ENCODE measurements at regions not wholly inside any gene's neighbourhood (a gene's known extent, or its start where the extent isn't known, plus 50 kb on each side); places are given as distances from the start of the nearest gene placed in this dataset.
"Not testable (repeated sequence)": the region's sequence is repeated elsewhere in the genome, so short reads cannot be mapped to it uniquely, and the experiment has no call there.

DNA sequence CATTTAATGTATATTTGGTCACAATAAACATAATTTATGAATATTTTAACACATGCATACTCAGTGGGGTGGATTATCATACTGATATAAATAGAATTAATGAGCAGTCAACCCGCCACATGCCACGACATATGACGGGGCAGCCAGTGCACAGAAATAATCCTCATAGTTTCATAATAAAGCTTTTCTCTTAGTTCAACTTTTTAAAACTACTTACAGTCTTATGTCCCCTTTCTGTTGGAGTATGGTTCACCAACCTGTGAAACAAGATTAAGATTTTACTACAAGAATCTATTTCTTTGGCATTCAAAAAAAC lies 75.6 kb upstream of the ETAA1 start:
- Histone ChIP-seq H3K27me3 (replicated peaks; ENCODE audit: insufficient read depth) (no peaks in the 10 kb centered on the region), H3K36me3 (no peaks in the 10 kb centered on the region), H3K4me1 (ENCODE audit: control insufficient read depth in 1 of 2, low read depth in 2 of 2) (peaks cover 15 to 40% of the 10 kb centered on the region in 2 donors), H3K27ac (peak overlapping the region; percentile 36 to 55), H3K9me3 (no peaks in the 10 kb centered on the region), H3K4me3 (peak overlapping the region; percentile 10)
- ATAC-seq (ENCODE audit: insufficient number of reproducible peaks, low FRiP score, low read depth) (no peak), DNase-seq (ENCODE audit: low spot score) (no peak)
- TF ChIP-seq, protein P1, sequence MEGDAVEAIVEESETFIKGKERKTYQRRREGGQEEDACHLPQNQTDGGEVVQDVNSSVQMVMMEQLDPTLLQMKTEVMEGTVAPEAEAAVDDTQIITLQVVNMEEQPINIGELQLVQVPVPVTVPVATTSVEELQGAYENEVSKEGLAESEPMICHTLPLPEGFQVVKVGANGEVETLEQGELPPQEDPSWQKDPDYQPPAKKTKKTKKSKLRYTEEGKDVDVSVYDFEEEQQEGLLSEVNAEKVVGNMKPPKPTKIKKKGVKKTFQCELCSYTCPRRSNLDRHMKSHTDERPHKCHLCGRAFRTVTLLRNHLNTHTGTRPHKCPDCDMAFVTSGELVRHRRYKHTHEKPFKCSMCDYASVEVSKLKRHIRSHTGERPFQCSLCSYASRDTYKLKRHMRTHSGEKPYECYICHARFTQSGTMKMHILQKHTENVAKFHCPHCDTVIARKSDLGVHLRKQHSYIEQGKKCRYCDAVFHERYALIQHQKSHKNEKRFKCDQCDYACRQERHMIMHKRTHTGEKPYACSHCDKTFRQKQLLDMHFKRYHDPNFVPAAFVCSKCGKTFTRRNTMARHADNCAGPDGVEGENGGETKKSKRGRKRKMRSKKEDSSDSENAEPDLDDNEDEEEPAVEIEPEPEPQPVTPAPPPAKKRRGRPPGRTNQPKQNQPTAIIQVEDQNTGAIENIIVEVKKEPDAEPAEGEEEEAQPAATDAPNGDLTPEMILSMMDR (IDR thresholded peaks at IDR 0.05) = no peak

DNA sequence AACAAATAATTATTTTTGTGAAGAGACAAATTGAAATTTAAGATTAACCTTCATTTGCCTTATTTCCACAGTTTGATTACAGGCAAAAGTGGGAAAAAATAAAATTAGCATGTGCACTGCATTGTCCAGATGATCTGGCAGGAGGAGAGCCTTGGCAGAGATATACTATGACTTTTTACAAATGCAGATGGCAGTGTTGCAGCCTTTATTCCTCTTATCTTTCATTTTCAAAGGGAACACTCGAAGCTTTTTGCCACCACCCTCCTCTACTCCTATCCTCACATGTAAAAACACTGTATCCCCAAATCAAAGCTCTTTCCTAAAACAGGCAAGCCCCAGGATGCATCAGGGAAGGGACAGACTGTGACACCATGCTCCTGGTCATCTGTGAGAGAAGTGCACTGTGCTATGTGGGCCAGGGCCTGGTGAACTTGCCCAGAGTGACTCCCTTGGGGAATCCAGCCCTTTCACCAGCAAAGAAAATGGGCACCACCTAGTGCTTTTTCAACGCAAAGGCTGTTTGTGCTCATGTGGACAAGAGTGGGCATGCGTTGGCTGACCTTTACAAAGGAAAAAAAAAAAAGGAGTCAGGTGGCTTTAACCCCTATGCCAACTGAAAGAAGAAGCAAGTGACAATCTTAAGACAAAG lies 74.7 kb upstream of the ETAA1 start:
- peak; percentile 56 for ATAC-seq (ENCODE audit: insufficient number of reproducible peaks, low FRiP score, low read depth)
- peak; percentile 6 for DNase-seq (ENCODE audit: low spot score)
- peak overlapping the region; percentile 44 for H3K4me3 ChIP-seq
- no peaks in the 10 kb centered on the region for H3K36me3 ChIP-seq
- TF ChIP-seq, protein P1 (IDR thresholded peaks at IDR 0.05) = peak; percentile 47
- peak overlapping the region; percentile 36 to 55 for H3K27ac ChIP-seq
- H3K9me3 ChIP-seq = no peaks in the 10 kb centered on the region
- peaks cover 15 to 33% of the 10 kb centered on the region in 2 donors for H3K4me1 ChIP-seq (ENCODE audit: control insufficient read depth in 1 of 2, low read depth in 2 of 2)
- H3K27me3 ChIP-seq (replicated peaks; ENCODE audit: insufficient read depth) = no peaks in the 10 kb centered on the region

DNA sequence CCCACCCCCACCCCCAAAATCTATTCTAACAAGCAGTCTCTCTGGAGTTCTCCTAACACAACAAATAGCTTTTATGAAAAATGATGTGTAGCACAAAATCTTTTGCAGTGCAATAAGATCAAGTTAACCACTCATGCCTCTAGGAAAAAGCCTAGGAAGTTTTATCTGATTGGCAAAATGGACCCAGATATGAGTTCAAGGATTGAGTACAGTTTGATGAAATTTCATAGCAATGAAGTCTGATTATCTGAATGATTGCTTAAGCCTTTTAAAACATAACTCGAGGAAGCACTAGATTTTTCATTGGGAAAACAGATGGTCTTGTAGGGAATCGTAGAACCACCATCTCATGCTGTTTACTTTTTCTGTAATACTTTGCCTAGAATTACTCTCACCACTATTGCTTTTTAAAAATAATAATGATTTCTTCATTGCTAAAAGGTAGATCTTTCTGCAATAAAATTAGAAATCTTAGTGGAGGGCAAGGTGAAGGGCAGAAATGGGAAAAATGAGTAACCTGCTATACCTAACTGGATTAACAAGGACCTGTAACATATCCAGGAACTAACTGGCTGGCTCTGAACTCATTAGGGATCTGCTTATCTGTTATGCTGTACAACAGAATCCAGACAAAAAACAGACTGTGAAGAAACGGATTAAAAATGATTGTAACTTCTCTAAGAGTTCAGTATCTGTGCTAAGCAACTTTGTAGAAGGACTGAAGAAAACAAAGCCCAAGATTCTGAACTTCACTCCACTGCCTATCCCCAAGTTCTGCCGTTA lies 73.7 kb upstream of the ETAA1 start:
- no peak overlapping the region for H3K27ac ChIP-seq
- no peak overlapping the region for H3K4me3 ChIP-seq
- no peaks in the 10 kb centered on the region for H3K36me3 ChIP-seq
- ATAC-seq (ENCODE audit: insufficient number of reproducible peaks, low FRiP score, low read depth) (no peak), DNase-seq (ENCODE audit: low spot score) (no peak)
- no peaks in the 10 kb centered on the region for H3K27me3 ChIP-seq (replicated peaks; ENCODE audit: insufficient read depth)
- TF ChIP-seq, protein P1 (IDR thresholded peaks at IDR 0.05) = no peak
- H3K9me3 ChIP-seq = no peaks in the 10 kb centered on the region
- peaks cover 15 to 26% of the 10 kb centered on the region in 2 donors for H3K4me1 ChIP-seq (ENCODE audit: control insufficient read depth in 1 of 2, low read depth in 2 of 2)

DNA sequence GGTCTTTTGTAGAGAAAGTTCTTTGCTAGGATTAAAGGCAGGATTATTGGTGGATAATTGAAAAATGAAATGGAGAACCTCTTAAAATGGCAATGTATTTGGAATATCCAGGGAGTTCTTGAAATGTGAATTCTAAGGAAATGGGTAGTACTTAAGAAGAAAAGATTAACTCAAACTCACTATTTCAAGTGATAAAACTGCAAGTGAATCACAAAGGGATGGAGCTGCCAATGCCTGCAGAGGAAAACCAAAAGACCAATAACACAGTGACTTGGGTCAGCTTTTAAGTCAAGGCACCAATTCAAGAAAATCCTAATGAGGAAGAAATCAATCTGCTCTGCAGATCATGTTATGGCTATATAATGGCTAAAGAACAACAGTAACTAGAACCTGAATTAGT lies 67.6 kb upstream of the ETAA1 start:
- no peaks in the 10 kb centered on the region for H3K9me3 ChIP-seq
- no peaks in the 10 kb centered on the region for H3K36me3 ChIP-seq
- ATAC-seq (ENCODE audit: insufficient number of reproducible peaks, low FRiP score, low read depth) (no peak), DNase-seq (ENCODE audit: low spot score) (no peak)
- H3K27ac ChIP-seq = no peak overlapping the region
- no peaks in the 10 kb centered on the region for H3K4me1 ChIP-seq (ENCODE audit: control insufficient read depth in 1 of 2, low read depth in 2 of 2)
- no peak overlapping the region for H3K4me3 ChIP-seq
- TF ChIP-seq, protein P1 (IDR thresholded peaks at IDR 0.05) = no peak
- H3K27me3 ChIP-seq (replicated peaks; ENCODE audit: insufficient read depth) = no peaks in the 10 kb centered on the region

DNA sequence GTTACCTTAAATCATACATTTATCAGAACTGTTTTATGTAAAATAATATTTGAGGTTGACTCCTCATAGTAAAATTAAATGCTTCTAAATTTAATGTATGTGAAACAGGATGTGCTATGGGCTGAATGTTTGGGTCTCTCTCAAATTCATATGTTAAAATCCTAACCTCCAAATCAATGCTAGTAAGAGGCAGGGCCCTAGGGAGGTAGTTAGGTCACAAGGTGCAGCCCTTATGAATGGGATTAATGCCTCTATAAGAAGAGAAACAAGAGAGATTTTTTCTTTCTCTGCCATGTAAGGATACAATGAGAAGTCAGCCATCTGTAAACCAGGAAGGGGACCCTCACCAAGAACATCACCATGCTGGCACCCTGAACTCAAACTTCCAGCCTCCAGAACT lies 67.2 kb upstream of the ETAA1 start:
- H3K9me3 ChIP-seq = no peaks in the 10 kb centered on the region
- TF ChIP-seq, protein P1 (IDR thresholded peaks at IDR 0.05) = no peak

DNA sequence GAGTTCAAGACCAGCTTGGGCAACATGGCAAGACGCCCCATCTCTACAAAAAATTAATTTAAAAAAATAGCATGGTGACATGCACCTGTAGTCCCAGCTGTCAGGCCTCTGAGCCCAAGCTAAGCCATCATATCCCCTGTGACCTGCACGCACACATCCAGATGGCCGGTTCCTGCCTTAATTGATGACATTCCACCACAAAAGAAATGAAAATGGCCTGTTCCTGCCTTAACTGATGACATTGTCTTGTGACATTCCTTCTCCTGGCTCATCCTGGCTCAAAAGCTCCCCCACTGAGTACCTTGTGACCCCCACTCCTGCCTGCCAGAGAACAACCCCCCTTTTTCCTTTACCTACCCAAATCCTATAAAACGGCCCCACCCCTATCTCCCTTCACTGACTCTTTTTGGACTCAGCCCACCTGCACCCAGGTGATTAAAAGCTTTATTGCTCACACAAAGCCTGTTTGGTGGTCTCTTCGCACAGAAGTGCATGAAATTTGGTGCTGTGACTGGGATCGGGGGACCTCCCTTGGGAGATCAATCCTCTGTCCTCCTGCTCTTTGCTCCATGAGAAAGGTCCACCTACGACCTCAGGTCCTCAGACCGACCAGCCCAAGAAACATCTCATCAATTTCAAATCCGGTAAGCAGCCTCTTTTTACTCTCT lies 65.6 kb upstream of the ETAA1 start:
- H3K9me3 ChIP-seq; H3K4me1 ChIP-seq (ENCODE audit: control insufficient read depth in 1 of 2, low read depth in 2 of 2); H3K4me3 ChIP-seq; H3K27ac ChIP-seq; ATAC-seq (ENCODE audit: insufficient number of reproducible peaks, low FRiP score, low read depth); H3K36me3 ChIP-seq; H3K27me3 ChIP-seq (replicated peaks; ENCODE audit: insufficient read depth); DNase-seq (ENCODE audit: low spot score): not testable (repeated sequence)

More for the DNA sequence above, 67.2 kb upstream of the ETAA1 start:
- no peak for DNase-seq (ENCODE audit: low spot score)
- Histone ChIP-seq H3K4me1 (ENCODE audit: control insufficient read depth in 1 of 2, low read depth in 2 of 2) (no peaks in the 10 kb centered on the region), H3K36me3 (no peaks in the 10 kb centered on the region), H3K27me3 (replicated peaks; ENCODE audit: insufficient read depth) (no peaks in the 10 kb centered on the region), H3K4me3 (no peak overlapping the region), H3K27ac (no peak overlapping the region)
- no peak for ATAC-seq (ENCODE audit: insufficient number of reproducible peaks, low FRiP score, low read depth)
